Mammary epithelial cell (primary cell): ENCODE measurements at regions not wholly inside any gene's neighbourhood (a gene's known extent, or its start where the extent isn't known, plus 50 kb on each side); places are given as distances from the start of the nearest gene placed in this dataset.

Experiments
- EZH2 ChIP-seq: IDR thresholded peaks from 2 replicates; pipeline ENCODE4 v1.6.1; 2012; ENCODE audit warnings: low read length, inconsistent platforms, borderline replicate concordance
- TF ChIP-seq, protein P1 (sequence below), 2 donors: IDR thresholded peaks in 1 of 2; conservative IDR thresholded peaks in 1 of 2; 2 replicates each; pipeline ENCODE4 v1.5.1; 2011 to 2012; ENCODE audit warnings: inconsistent platforms in 2 of 2, low read length in 2 of 2, mild to moderate bottlenecking in 2 of 2, control low read depth in 1 of 2, low read depth in 1 of 2; ENCODE audit not compliant: insufficient read depth in 1 of 2; ENCODE audit errors: extremely low read depth in 1 of 2

DNA sequence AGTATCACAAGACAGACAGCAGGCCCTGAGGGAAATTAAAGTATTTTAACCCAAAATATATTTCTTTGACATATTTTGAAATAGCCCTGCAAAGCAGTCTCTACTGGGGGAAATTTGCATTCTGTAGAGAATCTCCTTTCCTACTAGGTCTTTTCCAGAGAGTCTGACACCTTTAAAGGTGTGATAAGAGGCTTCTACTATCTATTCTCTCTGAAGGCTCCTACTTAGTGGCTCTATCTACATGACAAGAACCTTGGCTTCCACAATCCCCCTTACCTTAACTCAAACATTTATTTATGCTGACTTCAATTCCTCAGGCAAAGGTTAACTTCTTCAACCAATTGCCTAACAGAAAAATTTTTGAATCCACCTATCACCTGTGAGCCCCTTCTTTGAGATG is 174.6 kb upstream of the GALNT5 start:
- no peak for TF ChIP-seq EZH2
- TF ChIP-seq, protein P1, sequence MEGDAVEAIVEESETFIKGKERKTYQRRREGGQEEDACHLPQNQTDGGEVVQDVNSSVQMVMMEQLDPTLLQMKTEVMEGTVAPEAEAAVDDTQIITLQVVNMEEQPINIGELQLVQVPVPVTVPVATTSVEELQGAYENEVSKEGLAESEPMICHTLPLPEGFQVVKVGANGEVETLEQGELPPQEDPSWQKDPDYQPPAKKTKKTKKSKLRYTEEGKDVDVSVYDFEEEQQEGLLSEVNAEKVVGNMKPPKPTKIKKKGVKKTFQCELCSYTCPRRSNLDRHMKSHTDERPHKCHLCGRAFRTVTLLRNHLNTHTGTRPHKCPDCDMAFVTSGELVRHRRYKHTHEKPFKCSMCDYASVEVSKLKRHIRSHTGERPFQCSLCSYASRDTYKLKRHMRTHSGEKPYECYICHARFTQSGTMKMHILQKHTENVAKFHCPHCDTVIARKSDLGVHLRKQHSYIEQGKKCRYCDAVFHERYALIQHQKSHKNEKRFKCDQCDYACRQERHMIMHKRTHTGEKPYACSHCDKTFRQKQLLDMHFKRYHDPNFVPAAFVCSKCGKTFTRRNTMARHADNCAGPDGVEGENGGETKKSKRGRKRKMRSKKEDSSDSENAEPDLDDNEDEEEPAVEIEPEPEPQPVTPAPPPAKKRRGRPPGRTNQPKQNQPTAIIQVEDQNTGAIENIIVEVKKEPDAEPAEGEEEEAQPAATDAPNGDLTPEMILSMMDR (conservative IDR thresholded peaks at IDR 0.05 in 1 of 2, IDR thresholded peaks at IDR 0.05 in 1 of 2; ENCODE audit: extremely low read depth in 1 of 2, insufficient read depth in 1 of 2, low read depth in 1 of 2, low read length in 2 of 2): no peak
